Suprapubic skin (tissue), 3 donors: ENCODE measurements at regions not wholly inside any gene's neighbourhood (a gene's known extent, or its start where the extent isn't known, plus 50 kb on each side); places are given as distances from the start of the nearest gene placed in this dataset.

Source experiments
- CTCF ChIP-seq, 2 donors: fragments of 200-600 bp in 1 of 2; fragments of 450-650 bp in 1 of 2; sonication (generic) in 1 of 2; IDR thresholded peaks; one replicate each; pipeline ENCODE4 v1.5.1; 2016 to 2019; ENCODE audit warnings: antibody characterized with exemption in 2 of 2, mild to moderate bottlenecking in 1 of 2, moderate library complexity in 1 of 2
- POLR2AphosphoS5 ChIP-seq, 3 donors: sonication (generic); formaldehyde crosslinking; IDR thresholded peaks; one replicate each; pipeline ENCODE4 v1.6.1; 2017; ENCODE audit warnings: antibody characterized with exemption in 3 of 3

GRCh38 chr3:164393171-164393570 is 685.1 kb downstream of the SI start:
- no peak for TF ChIP-seq CTCF (IDR thresholded peaks at IDR 0.05)
- no peak for TF ChIP-seq POLR2AphosphoS5 (IDR thresholded peaks at IDR 0.05)
